H1 (cell line): ENCODE measurements at regions not wholly inside any gene's neighbourhood (a gene's known extent, or its start where the extent isn't known, plus 50 kb on each side); places are given as distances from the start of the nearest gene placed in this dataset.

Experiments used
- CTCF ChIA-PET: fragments of 300-600 bp; sonication (Branson Sonifier 250); formaldehyde crosslinking; loops from one replicate; lab custom pipeline; 2021; ENCODE audit not compliant: partially characterized antibody; lab: Charles Lee
- POLR2A ChIA-PET: fragments of 300-600 bp; sonication (Branson Sonifier 250); formaldehyde crosslinking; loops from one replicate; lab custom pipeline; 2021; ENCODE audit warnings: inconsistent platforms; ENCODE audit not compliant: partially characterized antibody; lab: Charles Lee
- DNase-seq, 2 experiments: peaks; one replicate each; pipeline versions ENCODE4 v3.0.0 to v3.0.0-alpha.2; 2010 to 2022; ENCODE audit warnings: low spot score in 2 of 2, low read depth in 1 of 2, mixed read lengths in 1 of 2
- FAIRE-seq: peaks from 2 replicates; lab custom pipeline; 2011; peaks lifted over from hg19 to GRCh38; lab: Jason Lieb, UNC
- H2AFZ ChIP-seq: 2 replicates; pipeline ENCODE4 v1.8.1; 2012; ENCODE audit warnings: low read length, inconsistent platforms
- H2AK5ac ChIP-seq: 2 replicates; pipeline ENCODE4 v1.6.1; 2013; ENCODE audit warnings: low read depth, low read length
- H2BK120ac ChIP-seq: replicated peaks from 2 replicates; pipeline ENCODE3; 2013; ENCODE audit warnings: low read depth, low read length, inconsistent platforms
- H2BK12ac ChIP-seq: 2 replicates; pipeline ENCODE4 v1.6.1; 2013; ENCODE audit warnings: low read depth, low read length
- H2BK15ac ChIP-seq: 2 replicates; pipeline ENCODE4 v1.6.1; 2013; ENCODE audit warnings: low read length
- H2BK20ac ChIP-seq: 2 replicates; pipeline ENCODE4 v1.6.1; 2013; ENCODE audit warnings: low read length
- H2BK5ac ChIP-seq: 2 replicates; pipeline ENCODE4 v1.6.1; 2013; ENCODE audit warnings: low read depth, low read length
- H3K14ac ChIP-seq: 2 replicates; pipeline ENCODE4 v1.6.1; 2013; ENCODE audit warnings: inconsistent platforms; ENCODE audit not compliant: insufficient read length
- H3K18ac ChIP-seq: 2 replicates; pipeline ENCODE4 v1.6.1; 2013; ENCODE audit warnings: low read length; ENCODE audit errors: extremely low read depth
- H3K23ac ChIP-seq: 2 replicates; pipeline ENCODE4 v1.6.1; 2013; ENCODE audit warnings: inconsistent platforms; ENCODE audit not compliant: insufficient read length
- H3K23me2 ChIP-seq: 2 replicates; pipeline ENCODE4 v1.6.1; 2013; ENCODE audit warnings: low read depth, low read length
- H3K27ac ChIP-seq: 2 replicates; pipeline ENCODE4 v1.6.1; 2011; ENCODE audit warnings: low read depth, low read length, inconsistent platforms
- H3K27me3 ChIP-seq, 4 experiments: replicated peaks in 1 of 4; 1 replicate in 1 of 4; 2 replicates in 3 of 4; pipeline versions ENCODE4 v1.6.1 to v1.8.1; 2011 to 2013; ENCODE audit warnings: low read length in 3 of 4, mild to moderate bottlenecking in 3 of 4, inconsistent platforms in 2 of 4, mixed read lengths in 2 of 4, moderate library complexity in 1 of 4; ENCODE audit not compliant: control insufficient read depth in 3 of 4, insufficient read depth in 3 of 4; ENCODE audit errors: extremely low read depth in 1 of 4
- H3K36me3 ChIP-seq, 4 experiments: 2 replicates each; pipeline versions ENCODE4 v1.6.1 to v1.8.1; 2011 to 2013; ENCODE audit warnings: mild to moderate bottlenecking in 4 of 4, low read length in 3 of 4, moderate library complexity in 2 of 4, control low read depth in 1 of 4, inconsistent platforms in 1 of 4; ENCODE audit not compliant: insufficient read depth in 4 of 4, control insufficient read depth in 2 of 4
- H3K4ac ChIP-seq: replicated peaks from 2 replicates; pipeline ENCODE3; 2013; ENCODE audit warnings: low read length, low read depth, mixed read lengths, inconsistent platforms; ENCODE audit not compliant: insufficient read length
- H3K4me1 ChIP-seq, 4 experiments: replicated peaks in 1 of 4; 1 replicate in 1 of 4; 2 replicates in 3 of 4; pipeline versions ENCODE4 v1.6.1 to v1.8.1; 2011 to 2013; ENCODE audit warnings: low read length in 3 of 4, inconsistent platforms in 2 of 4, mixed read lengths in 1 of 4; ENCODE audit not compliant: insufficient read depth in 4 of 4, control insufficient read depth in 3 of 4
- H3K4me2 ChIP-seq, 2 experiments: 2 replicates each; pipeline versions ENCODE4 v1.6.1 to v1.8.1; 2011 to 2013; ENCODE audit warnings: low read depth in 2 of 2, low read length in 2 of 2, control low read depth in 1 of 2, inconsistent platforms in 1 of 2, mild to moderate bottlenecking in 1 of 2; ENCODE audit not compliant: insufficient read depth in 1 of 2
- H3K4me3 ChIP-seq, 4 experiments: fragments of 200-600, 300-600 bp in 1 of 4; sonication (generic), shearing (Covaris generic), sonication (Bioruptor Twin) in 1 of 4; 2 replicates each; pipeline versions ENCODE4 v1.5.1 to v1.8.1; 2011 to 2016; ENCODE audit warnings: low read length in 4 of 4, low read depth in 3 of 4, control low read depth in 2 of 4, inconsistent platforms in 2 of 4, mild to moderate bottlenecking in 2 of 4, mixed read lengths in 1 of 4, moderate library complexity in 1 of 4; ENCODE audit not compliant: insufficient read depth in 2 of 4; ENCODE audit errors: extremely low read depth in 1 of 4
- H3K56ac ChIP-seq: replicated peaks from 2 replicates; pipeline ENCODE3; 2013; ENCODE audit warnings: low read depth, mild to moderate bottlenecking, mixed read lengths, low read length, inconsistent platforms; ENCODE audit not compliant: insufficient read length
- H3K79me1 ChIP-seq: 2 replicates; pipeline ENCODE4 v1.6.1; 2013; ENCODE audit warnings: low read depth, low read length, control low read depth
- H3K79me2 ChIP-seq, 2 experiments: 2 replicates each; pipeline versions ENCODE4 v1.6.1 to v1.8.1; 2012 to 2013; ENCODE audit warnings: low read length in 2 of 2, mild to moderate bottlenecking in 2 of 2, inconsistent platforms in 1 of 2; ENCODE audit not compliant: insufficient read depth in 2 of 2, control insufficient read depth in 1 of 2
- H3K9ac ChIP-seq, 4 experiments: replicated peaks in 1 of 4; 1 replicate in 1 of 4; 2 replicates in 3 of 4; pipeline versions ENCODE4 v1.6.1 to v1.8.1; 2011 to 2013; ENCODE audit warnings: low read depth in 3 of 4, low read length in 3 of 4, control low read depth in 2 of 4, mild to moderate bottlenecking in 2 of 4, moderate library complexity in 2 of 4, inconsistent platforms in 1 of 4; ENCODE audit errors: extremely low read depth in 1 of 4
- H3K9me3 ChIP-seq, 2 experiments: 2 replicates each; pipeline versions ENCODE4 v1.6.1 to v1.8.1; 2012 to 2013; ENCODE audit warnings: mild to moderate bottlenecking in 2 of 2, moderate library complexity in 2 of 2, control low read depth in 1 of 2, inconsistent platforms in 1 of 2, low read depth in 1 of 2, low read length in 1 of 2, mixed read lengths in 1 of 2; ENCODE audit not compliant: insufficient read depth in 2 of 2
- H4K20me1 ChIP-seq, 2 experiments: replicated peaks in 1 of 2; 2 replicates each; pipeline versions ENCODE3 to v1.8.1; 2011 to 2013; ENCODE audit warnings: inconsistent platforms in 2 of 2, low read length in 2 of 2, mild to moderate bottlenecking in 1 of 2; ENCODE audit not compliant: insufficient read depth in 2 of 2, control insufficient read depth in 1 of 2
- H4K5ac ChIP-seq: 2 replicates; pipeline ENCODE4 v1.6.1; 2013; ENCODE audit warnings: low read length, low read depth, mixed read lengths, inconsistent platforms; ENCODE audit not compliant: insufficient read length
- H4K8ac ChIP-seq: 2 replicates; pipeline ENCODE4 v1.8.0; 2013; ENCODE audit warnings: mild to moderate bottlenecking, moderate library complexity, low read length, inconsistent platforms; ENCODE audit not compliant: insufficient read depth; ENCODE audit errors: extremely low read depth
- H4K91ac ChIP-seq: replicated peaks from 2 replicates; pipeline ENCODE3; 2013; ENCODE audit warnings: low read length, mixed read lengths, inconsistent platforms; ENCODE audit not compliant: insufficient read length
- BACH1 ChIP-seq: IDR thresholded peaks from 2 replicates; pipeline ENCODE4 v1.6.1; 2012; ENCODE audit warnings: low read length, improper control_type of control experiment
- CBX5 ChIP-seq: fragments of 300-800, 300-1000 bp; sonication (generic); IDR thresholded peaks from 2 replicates; pipeline ENCODE4 v1.7.1; 2016; ENCODE audit warnings: antibody characterized with exemption, low read length, low read depth
- CBX8 ChIP-seq: fragments of 300-800, 300-1000 bp; sonication (generic); IDR thresholded peaks from 2 replicates; pipeline ENCODE4 v1.7.1; 2016; ENCODE audit warnings: low read depth, low read length, borderline replicate concordance
- CTBP2 ChIP-seq: IDR thresholded peaks from 2 replicates; pipeline ENCODE4 v1.7.0; 2011; ENCODE audit warnings: borderline replicate concordance, mild to moderate bottlenecking, moderate library complexity, mixed read lengths, low read length; ENCODE audit not compliant: insufficient read depth, insufficient read length
- GABPA ChIP-seq: IDR thresholded peaks from 2 replicates; pipeline ENCODE4 v1.6.1; 2011; ENCODE audit warnings: mild to moderate bottlenecking, low read length, moderate library complexity, borderline replicate concordance; ENCODE audit not compliant: insufficient read depth
- KDM4A ChIP-seq: IDR thresholded peaks from one replicate; pipeline ENCODE4 v1.7.1; 2012; ENCODE audit warnings: low read depth, mild to moderate bottlenecking, moderate library complexity, low read length, inconsistent platforms; ENCODE audit not compliant: severe bottlenecking
- MAX ChIP-seq: IDR thresholded peaks from 2 replicates; pipeline ENCODE4 v1.6.1; 2012; ENCODE audit warnings: inconsistent platforms
- NRF1 ChIP-seq: IDR thresholded peaks from 2 replicates; pipeline ENCODE4 v1.6.1; 2011; ENCODE audit warnings: mild to moderate bottlenecking, low read depth, low read length, improper control_type of control experiment
- RNF2 ChIP-seq: fragments of 200-900, 300-1000 bp; sonication (generic); IDR thresholded peaks from 2 replicates; pipeline ENCODE4 v1.7.1; 2016; ENCODE audit warnings: borderline replicate concordance, low read depth, mild to moderate bottlenecking, antibody characterized with exemption, low read length; ENCODE audit not compliant: poor library complexity, severe bottlenecking; ENCODE audit errors: missing control alignments
- SP1 ChIP-seq: IDR thresholded peaks from 2 replicates; pipeline ENCODE4 v1.6.1; 2011; ENCODE audit warnings: low read depth, low read length
- TEAD4 ChIP-seq: IDR thresholded peaks from 2 replicates; pipeline ENCODE4 v1.6.1; 2012; ENCODE audit warnings: low read depth, low read length, inconsistent platforms, mixed read lengths
- YY1 ChIP-seq: IDR thresholded peaks from 2 replicates; pipeline ENCODE4 v1.6.1; 2011; ENCODE audit warnings: low read depth, mild to moderate bottlenecking, low read length
- WGBS, 2 experiments: shearing (Covaris generic) in 1 of 2; methylation state at CpG; one replicate each; pipeline versions ENCODE4 v1.1.6 to v1.1.7; 2013 to 2015; ENCODE audit warnings: low lambda C conversion rate in 2 of 2, mixed read lengths in 2 of 2, inconsistent platforms in 1 of 2, low coverage in 1 of 2, missing lambda C conversion rate in 1 of 2; ENCODE audit not compliant: insufficient replicate concordance in 2 of 2, insufficient coverage in 1 of 2, insufficient read length in 1 of 2; ENCODE audit errors: extremely low coverage in 1 of 2, missing lambda C conversion rate in 1 of 2; 5-methylcytosine and 5-hydroxymethylcytosine counted together

- Histone ChIP-seq H3K9me3 (no peaks in the 10 kb centered on the region), H2BK5ac (no peak overlapping the region), H3K18ac (no peak overlapping the region), H2BK15ac (no peak overlapping the region), H3K36me3 (no peaks in the 10 kb centered on the region), H2AFZ (no peak overlapping the region), H3K27ac (no peak overlapping the region), H3K4ac (no peak overlapping the region), H4K5ac (no peak overlapping the region), H4K8ac (no peak overlapping the region), H3K79me2 (no peaks in the 10 kb centered on the region), H3K4me3 (no peak overlapping the region), H2BK120ac (no peak overlapping the region), H3K56ac (no peak overlapping the region), H2BK20ac (no peak overlapping the region), H3K27me3 (no peaks in the 10 kb centered on the region), H2AK5ac (no peak overlapping the region), H4K91ac (no peak overlapping the region), H3K23ac (no peak overlapping the region), H3K9ac (no peak overlapping the region), H3K23me2 (no peaks in the 10 kb centered on the region), H3K4me1 (no peaks in the 10 kb centered on the region), H3K14ac (no peak overlapping the region), H2BK12ac (no peak overlapping the region), H3K79me1 (no peaks in the 10 kb centered on the region), H3K4me2 (no peak overlapping the region), H4K20me1 (no peaks in the 10 kb centered on the region)
- DNase-seq (no peak), FAIRE-seq (no peak)
- POLR2A ChIA-PET: no interaction called here
- 89% methylated on average over 5 of the region's 6 CpGs; no CpG with 5 or more reads in 1 of the 2 experiments for WGBS, 2 experiments
- CTCF ChIA-PET: no interaction called here
- no peak for TF ChIP-seq YY1
- TF ChIP-seq SP1: no peak
- TF ChIP-seq NRF1: no peak
- TF ChIP-seq MAX: no peak
- TF ChIP-seq CTBP2: no peak
- no peak for TF ChIP-seq GABPA
- TF ChIP-seq BACH1: no peak
- TF ChIP-seq KDM4A: no peak
- TF ChIP-seq TEAD4: no peak
- TF ChIP-seq RNF2: no peak
- TF ChIP-seq CBX5: no peak
- no peak for TF ChIP-seq CBX8
Observed at GRCh38 chr18:73458186-73458964, 590.6 kb upstream of the NETO1 start.
